ENCODE measurements at regions not wholly inside any gene's neighbourhood (a gene's known extent, or its start where the extent isn't known, plus 50 kb on each side); places are given as distances from the start of the nearest gene placed in this dataset.
A peak's percentile ranks its signal among the peaks of the same experiment; 100 is the strongest.
"Not testable (repeated sequence)": the region's sequence is repeated elsewhere in the genome, so short reads cannot be mapped to it uniquely, and the experiment has no call there.

DNA sequence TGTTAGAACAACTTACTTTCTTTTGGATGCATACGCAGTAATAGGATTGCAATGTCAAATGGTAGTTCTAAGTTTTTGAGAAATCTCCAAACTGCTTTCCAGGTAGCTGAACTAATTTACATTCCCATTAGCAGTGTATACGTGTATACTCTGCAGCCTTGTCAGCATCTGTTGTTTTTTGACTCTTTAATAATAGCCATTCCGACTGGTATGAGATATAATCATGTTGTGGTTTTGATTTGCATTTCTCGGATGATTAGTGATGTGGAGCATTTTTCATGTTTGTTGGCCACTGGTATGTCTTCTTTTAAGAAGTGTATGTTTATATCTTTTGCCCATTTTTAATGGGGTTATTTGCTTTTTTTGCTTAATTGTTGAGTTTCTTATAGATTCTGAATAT is 76.9 kb upstream of the HNRNPA1L2 start:
- not testable (repeated sequence) for DNase-seq (ENCODE audit: low spot score)

DNA sequence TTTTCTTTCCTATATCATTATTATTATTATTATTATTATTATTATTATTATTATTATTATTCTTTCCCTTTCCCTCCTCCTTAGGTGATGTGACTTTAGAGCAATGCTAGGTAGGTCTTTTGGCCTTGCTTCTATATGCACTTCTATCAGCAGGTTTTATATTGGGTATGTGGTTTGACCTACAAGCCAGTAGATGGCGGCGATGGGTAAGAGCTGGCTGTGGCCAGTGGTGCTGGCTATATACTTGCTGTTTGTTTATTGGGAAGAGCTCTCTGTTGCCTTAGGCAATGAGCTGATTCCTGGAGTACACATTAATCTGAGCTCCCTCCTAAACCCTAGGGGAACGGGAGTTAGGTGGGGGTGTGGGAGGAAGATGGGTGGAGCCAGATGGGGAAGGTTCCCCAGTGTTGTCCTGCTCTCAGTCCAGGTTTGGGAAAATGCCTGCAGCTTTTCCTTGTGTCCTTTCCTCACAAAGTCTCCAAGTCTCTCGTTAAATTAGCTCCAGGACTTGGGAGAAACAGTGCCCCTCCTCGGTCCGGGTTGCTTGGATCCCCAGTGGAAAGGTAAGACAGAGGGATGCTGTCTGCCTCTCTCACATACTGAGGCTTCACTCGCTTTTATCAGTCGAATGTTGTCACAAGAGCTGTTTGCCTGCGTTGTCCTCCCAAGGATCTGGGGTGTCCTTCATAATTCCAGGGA is 72.2 kb upstream of the HNRNPA1L2 start:
- peak; percentile 10 for DNase-seq (ENCODE audit: low spot score)

DNA sequence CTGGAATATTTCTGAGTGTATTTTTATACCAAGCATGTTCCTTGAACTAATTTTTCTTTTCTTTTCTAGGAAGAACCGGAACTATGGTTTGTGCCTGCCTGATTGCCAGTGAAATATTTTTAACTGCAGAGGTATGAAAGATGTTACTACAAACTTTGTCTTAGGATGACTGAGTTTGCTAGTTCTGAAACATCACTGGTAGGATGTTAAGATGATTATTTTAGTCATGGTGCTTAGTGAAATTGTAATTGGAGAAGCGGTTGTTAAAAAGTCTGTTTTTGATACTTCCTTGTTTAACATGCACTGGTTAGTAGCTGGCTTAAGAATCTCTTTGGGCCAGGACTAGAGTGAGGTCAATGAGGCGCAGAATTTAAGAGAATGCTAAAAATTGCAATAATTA is 71.1 kb upstream of the HNRNPA1L2 start:
- DNase-seq (ENCODE audit: low spot score), result not testable (repeated sequence)

DNA sequence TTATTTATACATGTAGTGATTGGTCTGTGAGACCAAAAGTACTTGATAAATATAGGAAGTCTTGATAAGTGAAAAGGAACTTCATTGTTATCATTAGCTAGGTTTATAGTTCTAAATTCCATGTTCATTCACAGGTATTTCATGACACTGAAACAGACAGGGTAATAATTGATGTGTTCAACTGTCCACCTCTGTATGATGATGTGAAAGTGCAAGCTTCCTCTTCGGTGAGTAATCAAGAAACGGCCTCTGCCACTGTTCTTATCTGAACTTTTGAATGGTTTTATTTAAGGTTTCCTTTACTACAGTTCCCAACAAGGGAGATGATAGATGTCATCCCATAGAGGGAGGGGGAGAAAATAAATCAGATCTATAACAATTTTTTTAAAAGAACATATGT is 59.3 kb upstream of the HNRNPA1L2 start:
- not testable (repeated sequence) for DNase-seq (ENCODE audit: low spot score)

Measured in hematopoietic multipotent progenitor cell treated with erythropoietin and hydrocortisone succinate and interleukin-3 and kit ligand, for 15 days (in vitro differentiated cells).